ENCODE measurements at regions not wholly inside any gene's neighbourhood (a gene's known extent, or its start where the extent isn't known, plus 50 kb on each side); places are given as distances from the start of the nearest gene placed in this dataset.

GRCh38 chrX:13449441-13449840 is 120.0 kb upstream of the EGFL6 start:
- TF ChIP-seq SRF (IDR thresholded peaks at IDR 0.05; ENCODE audit: low read depth) = no peak
- TF ChIP-seq POLR2A (IDR thresholded peaks at IDR 0.05; ENCODE audit: borderline replicate concordance, extremely low read depth, insufficient read depth, insufficient read length) = no peak
- no peak for TF ChIP-seq CTCF (IDR thresholded peaks at IDR 0.05 in 2 of 3, conservative IDR thresholded peaks at IDR 0.05 in 1 of 3; ENCODE audit: borderline replicate concordance in 1 of 3, insufficient read depth in 1 of 3, low read depth in 2 of 3, low read length in 2 of 3)
- TF ChIP-seq REST (IDR thresholded peaks at IDR 0.05; ENCODE audit: low read depth) = no peak
- TF ChIP-seq RAD21 (IDR thresholded peaks at IDR 0.05; ENCODE audit: low read depth) = no peak
- TF ChIP-seq JUND (IDR thresholded peaks at IDR 0.05) = no peak
- TF ChIP-seq POLR2AphosphoS5 (IDR thresholded peaks at IDR 0.05; ENCODE audit: low read depth, low read length) = no peak
- TF ChIP-seq EZH2 (IDR thresholded peaks at IDR 0.05) = no peak
- TF ChIP-seq ZFX (IDR thresholded peaks at IDR 0.05) = no peak
- no peak for TF ChIP-seq CEBPB (IDR thresholded peaks at IDR 0.05; ENCODE audit: low read depth)
- TF ChIP-seq SP1 (IDR thresholded peaks at IDR 0.05; ENCODE audit: low read depth) = no peak
- no peak for TF ChIP-seq ZBTB33 (IDR thresholded peaks at IDR 0.05; ENCODE audit: extremely low read depth, insufficient replicate concordance, low read length)
